ENCODE measurements at regions not wholly inside any gene's neighbourhood (a gene's known extent, or its start where the extent isn't known, plus 50 kb on each side); places are given as distances from the start of the nearest gene placed in this dataset.
"Not testable (repeated sequence)": the region's sequence is repeated elsewhere in the genome, so short reads cannot be mapped to it uniquely, and the experiment has no call there.

GRCh38 chr5:112034421-112034979 lies 277.5 kb upstream of the NREP start:
- ChIA-PET CTCF (no interaction called here), POLR2A (ENCODE audit: low non-redundant PET) (no interaction called here)
- BruUV-seq (replicated peaks): no TSS peak
- no peak for DNase-seq (ENCODE audit: low spot score)
- Histone ChIP-seq H3K36me3 (ENCODE audit: insufficient read depth, low read length, poor library complexity, severe bottlenecking) (no peaks in the 10 kb centered on the region), H3K4me3 (ENCODE audit: low read depth, low read length, poor library complexity, severe bottlenecking) (no peak overlapping the region), H3K4me1 (ENCODE audit: insufficient read depth, low read length, poor library complexity, severe bottlenecking) (no peaks in the 10 kb centered on the region), H3K27me3 (replicated peaks; ENCODE audit: insufficient read depth, low read depth, low read length, poor library complexity) (no peaks in the 10 kb centered on the region), H3K27ac (ENCODE audit: low read depth, low read length, poor library complexity, severe bottlenecking) (no peak overlapping the region), H3K9me3 (ENCODE audit: low read depth, low read length, poor library complexity, severe bottlenecking) (no peaks in the 10 kb centered on the region)
- TF ChIP-seq CTCF (conservative IDR thresholded peaks at IDR 0.05; ENCODE audit: low read depth, low read length) (no peak), EZH2 (IDR thresholded peaks at IDR 0.05; ENCODE audit: borderline replicate concordance, low read depth, low read length, poor library complexity, severe bottlenecking) (no peak)
- intact Hi-C loops (cut with micrococcal nuclease; ENCODE audit: unreplicated experiment): no loop called here

GRCh38 chr5:112026879-112027278 lies 269.9 kb upstream of the NREP start:
- POLR2A ChIA-PET (ENCODE audit: low non-redundant PET); H3K9me3 ChIP-seq (ENCODE audit: low read depth, low read length, poor library complexity, severe bottlenecking); intact Hi-C loops (cut with micrococcal nuclease; ENCODE audit: unreplicated experiment); BruUV-seq (replicated peaks); CTCF ChIA-PET; H3K4me1 ChIP-seq (ENCODE audit: insufficient read depth, low read length, poor library complexity, severe bottlenecking); DNase-seq (ENCODE audit: low spot score); H3K4me3 ChIP-seq (ENCODE audit: low read depth, low read length, poor library complexity, severe bottlenecking); H3K27ac ChIP-seq (ENCODE audit: low read depth, low read length, poor library complexity, severe bottlenecking); H3K36me3 ChIP-seq (ENCODE audit: insufficient read depth, low read length, poor library complexity, severe bottlenecking); H3K27me3 ChIP-seq (replicated peaks; ENCODE audit: insufficient read depth, low read depth, low read length, poor library complexity): not testable (repeated sequence)

- Histone ChIP-seq H3K36me3 (ENCODE audit: insufficient read depth, low read length, poor library complexity, severe bottlenecking) (no peaks in the 10 kb centered on the region), H3K9me3 (ENCODE audit: low read depth, low read length, poor library complexity, severe bottlenecking) (no peaks in the 10 kb centered on the region), H3K4me3 (ENCODE audit: low read depth, low read length, poor library complexity, severe bottlenecking) (no peak overlapping the region), H3K27ac (ENCODE audit: low read depth, low read length, poor library complexity, severe bottlenecking) (no peak overlapping the region), H3K4me1 (ENCODE audit: insufficient read depth, low read length, poor library complexity, severe bottlenecking) (no peaks in the 10 kb centered on the region), H3K27me3 (replicated peaks; ENCODE audit: insufficient read depth, low read depth, low read length, poor library complexity) (no peaks in the 10 kb centered on the region)
- POLR2A ChIA-PET (ENCODE audit: low non-redundant PET): no interaction called here
- no peak for DNase-seq (ENCODE audit: low spot score)
- TF ChIP-seq CTCF (conservative IDR thresholded peaks at IDR 0.05; ENCODE audit: low read depth, low read length) (no peak), EZH2 (IDR thresholded peaks at IDR 0.05; ENCODE audit: borderline replicate concordance, low read depth, low read length, poor library complexity, severe bottlenecking) (no peak)
- no TSS peak for BruUV-seq (replicated peaks)
- CTCF ChIA-PET: no interaction called here
- intact Hi-C loops (cut with micrococcal nuclease; ENCODE audit: unreplicated experiment): no loop called here
These were observed 268.8 kb upstream of the NREP start for GRCh38 chr5:112025757-112026156.

GRCh38 chr5:112024769-112025168 lies 267.8 kb upstream of the NREP start:
- ChIA-PET POLR2A (ENCODE audit: low non-redundant PET) (no interaction called here), CTCF (interaction anchor here (0.6 kb wide), 1 partner anchor 204 kb away, joined by 3 read pairs; no protein-coding TSS in a partner anchor)
- DNase-seq (ENCODE audit: low spot score): no peak
- H3K9me3 ChIP-seq (ENCODE audit: low read depth, low read length, poor library complexity, severe bottlenecking): no peaks in the 10 kb centered on the region
- no TSS peak for BruUV-seq (replicated peaks)
- TF ChIP-seq CTCF (conservative IDR thresholded peaks at IDR 0.05; ENCODE audit: low read depth, low read length) (no peak), EZH2 (IDR thresholded peaks at IDR 0.05; ENCODE audit: borderline replicate concordance, low read depth, low read length, poor library complexity, severe bottlenecking) (no peak)
- H3K27me3 ChIP-seq (replicated peaks; ENCODE audit: insufficient read depth, low read depth, low read length, poor library complexity): no peaks in the 10 kb centered on the region
- H3K4me3 ChIP-seq (ENCODE audit: low read depth, low read length, poor library complexity, severe bottlenecking): no peak overlapping the region
- intact Hi-C loops (cut with micrococcal nuclease; ENCODE audit: unreplicated experiment): no loop called here
- H3K27ac ChIP-seq (ENCODE audit: low read depth, low read length, poor library complexity, severe bottlenecking): no peak overlapping the region
- H3K4me1 ChIP-seq (ENCODE audit: insufficient read depth, low read length, poor library complexity, severe bottlenecking): no peaks in the 10 kb centered on the region
- no peaks in the 10 kb centered on the region for H3K36me3 ChIP-seq (ENCODE audit: insufficient read depth, low read length, poor library complexity, severe bottlenecking)

Data from A673 (cell line).